MM.1S (cell line): ENCODE measurements at regions not wholly inside any gene's neighbourhood (a gene's known extent, or its start where the extent isn't known, plus 50 kb on each side); places are given as distances from the start of the nearest gene placed in this dataset.

Experiments
- EZH2 ChIP-seq: fragments of 300-600 bp; sonication (generic); optimal IDR thresholded peaks from 2 replicates; pipeline ENCODE3; 2017; ENCODE audit warnings: low read depth, mild to moderate bottlenecking, antibody characterized with exemption, low read length, mixed read lengths
- EZH2phosphoT487 ChIP-seq: fragments of 300-600 bp; sonication (generic); IDR thresholded peaks from 2 replicates; pipeline ENCODE4 v1.6.1; 2018; ENCODE audit warnings: antibody characterized with exemption, low read length
- TF ChIP-seq, protein P1 (sequence below): fragments of 300-600 bp; sonication (generic); IDR thresholded peaks from 2 replicates; pipeline ENCODE4 v1.5.1; 2016; ENCODE audit warnings: antibody characterized with exemption, low read length, mixed read lengths

DNA sequence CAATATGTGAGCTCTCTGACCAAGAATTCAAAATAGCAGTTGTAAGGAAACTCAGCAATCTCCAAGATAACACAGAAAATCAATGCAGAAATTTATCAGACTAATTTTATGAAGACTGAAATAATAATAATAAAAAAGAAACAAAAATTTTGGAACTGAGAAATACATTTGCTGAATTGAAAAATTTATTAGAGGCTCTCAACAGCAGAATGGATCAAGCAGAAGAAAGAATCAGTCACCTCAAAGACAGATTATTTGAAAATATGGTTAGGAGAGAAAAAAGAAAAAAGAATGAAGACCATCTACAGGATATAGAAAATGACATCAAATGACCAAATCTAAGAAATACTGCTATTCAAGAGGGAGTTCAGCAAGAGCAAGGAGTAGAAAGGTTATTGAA lies 75.6 kb downstream of the RFC3 start:
- TF ChIP-seq, protein P1, sequence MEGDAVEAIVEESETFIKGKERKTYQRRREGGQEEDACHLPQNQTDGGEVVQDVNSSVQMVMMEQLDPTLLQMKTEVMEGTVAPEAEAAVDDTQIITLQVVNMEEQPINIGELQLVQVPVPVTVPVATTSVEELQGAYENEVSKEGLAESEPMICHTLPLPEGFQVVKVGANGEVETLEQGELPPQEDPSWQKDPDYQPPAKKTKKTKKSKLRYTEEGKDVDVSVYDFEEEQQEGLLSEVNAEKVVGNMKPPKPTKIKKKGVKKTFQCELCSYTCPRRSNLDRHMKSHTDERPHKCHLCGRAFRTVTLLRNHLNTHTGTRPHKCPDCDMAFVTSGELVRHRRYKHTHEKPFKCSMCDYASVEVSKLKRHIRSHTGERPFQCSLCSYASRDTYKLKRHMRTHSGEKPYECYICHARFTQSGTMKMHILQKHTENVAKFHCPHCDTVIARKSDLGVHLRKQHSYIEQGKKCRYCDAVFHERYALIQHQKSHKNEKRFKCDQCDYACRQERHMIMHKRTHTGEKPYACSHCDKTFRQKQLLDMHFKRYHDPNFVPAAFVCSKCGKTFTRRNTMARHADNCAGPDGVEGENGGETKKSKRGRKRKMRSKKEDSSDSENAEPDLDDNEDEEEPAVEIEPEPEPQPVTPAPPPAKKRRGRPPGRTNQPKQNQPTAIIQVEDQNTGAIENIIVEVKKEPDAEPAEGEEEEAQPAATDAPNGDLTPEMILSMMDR = no peak
- no peak for TF ChIP-seq EZH2
- no peak for TF ChIP-seq EZH2phosphoT487
